ENCODE measurements at regions not wholly inside any gene's neighbourhood (a gene's known extent, or its start where the extent isn't known, plus 50 kb on each side); places are given as distances from the start of the nearest gene placed in this dataset.

DNA sequence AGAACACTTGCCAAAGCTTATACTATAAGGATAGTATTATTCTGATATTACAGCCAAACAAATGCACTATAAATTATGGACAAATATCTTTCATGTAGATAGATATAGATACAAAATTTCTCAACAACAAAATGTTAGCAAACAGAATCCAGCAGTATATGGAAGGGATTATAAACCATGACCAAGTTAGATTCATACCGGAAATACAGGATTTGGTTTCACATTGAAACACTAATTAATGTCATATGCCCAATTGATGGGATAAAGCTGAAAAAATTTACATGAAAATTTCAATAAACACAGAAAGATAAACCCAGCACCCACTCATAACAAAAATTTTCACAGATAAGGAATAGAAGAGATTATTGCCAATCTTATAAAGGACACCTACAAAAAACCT lies 770.3 kb upstream of the SLC35B3 start:
- in situ Hi-C loops (cut with HindIII; ENCODE audit: low pct_ligation_motif_present, low pct_unique_long_range_greater_than_20kb, low sequenced_read_pairs), result no loop called here
- DNase-seq, result no peak

DNA sequence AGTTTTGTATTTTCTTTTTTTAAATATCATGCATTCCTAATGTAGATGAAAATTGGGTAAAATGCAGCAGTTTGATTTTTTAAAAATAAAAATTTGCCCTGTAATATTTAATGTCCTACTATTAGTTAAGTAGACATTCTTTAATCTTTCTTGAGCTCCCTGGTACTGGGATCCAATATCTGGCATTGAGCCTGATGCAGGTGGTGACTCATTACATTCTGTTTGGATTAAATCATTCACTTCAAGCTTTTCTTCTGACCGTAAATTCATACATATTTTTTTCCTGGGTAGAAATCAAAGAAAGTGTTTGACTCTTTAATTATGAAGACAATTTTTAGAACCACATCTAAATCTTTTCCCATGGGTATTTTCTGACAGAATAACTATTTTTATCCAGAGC lies 768.8 kb upstream of the SLC35B3 start:
- in situ Hi-C loops (cut with HindIII; ENCODE audit: low pct_ligation_motif_present, low pct_unique_long_range_greater_than_20kb, low sequenced_read_pairs), result no loop called here
- DNase-seq, result peak; percentile 61

DNA sequence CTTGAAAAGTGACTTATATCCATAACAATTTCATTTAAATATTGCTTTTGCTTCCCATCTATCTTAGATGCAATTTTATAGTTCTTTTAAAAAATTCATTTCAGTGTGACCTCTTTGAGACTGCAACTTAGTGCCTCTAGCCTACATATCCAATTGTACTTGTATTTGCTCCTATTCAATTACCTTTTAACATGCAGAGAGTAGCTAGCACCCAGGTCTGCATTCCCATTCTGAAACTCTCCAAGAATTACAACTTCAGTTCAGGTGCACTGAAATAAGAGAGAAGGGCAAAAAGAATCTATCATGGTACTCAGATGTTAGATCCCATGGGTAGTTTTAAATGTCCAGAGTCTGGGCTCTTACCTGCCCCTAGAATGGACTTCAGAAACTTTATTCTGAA lies 765.4 kb upstream of the SLC35B3 start:
- DNase-seq, result no peak
- in situ Hi-C loops (cut with HindIII; ENCODE audit: low pct_ligation_motif_present, low pct_unique_long_range_greater_than_20kb, low sequenced_read_pairs), result no loop called here

DNA sequence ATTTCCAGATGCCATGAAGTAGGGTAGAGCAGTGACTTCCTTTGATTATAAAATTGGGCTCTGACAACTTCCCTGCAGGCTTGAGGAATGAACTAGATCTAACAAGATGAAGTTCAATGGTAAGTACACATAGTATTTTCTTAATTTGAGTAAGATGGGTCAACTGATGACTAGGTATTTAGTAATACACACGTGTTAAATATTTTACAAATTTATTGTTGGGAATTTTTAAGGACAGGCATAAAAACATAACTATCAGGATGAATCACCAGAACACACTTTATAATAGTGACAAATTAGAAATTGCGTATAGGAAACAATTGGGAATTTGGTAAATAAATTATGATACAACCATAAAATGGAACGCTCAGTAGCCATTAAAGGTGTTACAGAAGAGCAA lies 762.4 kb upstream of the SLC35B3 start:
- in situ Hi-C loops (cut with HindIII; ENCODE audit: low pct_ligation_motif_present, low pct_unique_long_range_greater_than_20kb, low sequenced_read_pairs), result no loop called here
- no peak for DNase-seq

DNA sequence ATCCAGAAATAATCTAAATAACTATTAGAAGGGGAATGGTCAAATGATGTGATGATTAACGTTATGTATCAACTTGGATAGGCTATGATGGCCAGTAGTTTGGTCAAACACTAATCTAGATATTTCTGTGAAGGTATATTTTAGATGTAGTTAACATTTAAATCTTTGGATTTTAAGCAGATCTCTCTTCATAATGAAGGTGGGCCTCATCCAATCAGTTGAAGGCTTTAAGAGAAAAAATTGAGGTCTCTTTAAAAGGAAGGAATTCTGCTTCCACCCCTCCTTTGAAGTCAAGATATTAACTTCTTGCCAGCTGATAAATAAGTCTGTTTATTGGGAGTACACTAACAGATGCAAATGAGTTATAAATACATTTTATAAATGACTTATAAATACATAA lies 760.0 kb upstream of the SLC35B3 start:
- in situ Hi-C loops (cut with HindIII; ENCODE audit: low pct_ligation_motif_present, low pct_unique_long_range_greater_than_20kb, low sequenced_read_pairs), result no loop called here
- no peak for DNase-seq

DNA sequence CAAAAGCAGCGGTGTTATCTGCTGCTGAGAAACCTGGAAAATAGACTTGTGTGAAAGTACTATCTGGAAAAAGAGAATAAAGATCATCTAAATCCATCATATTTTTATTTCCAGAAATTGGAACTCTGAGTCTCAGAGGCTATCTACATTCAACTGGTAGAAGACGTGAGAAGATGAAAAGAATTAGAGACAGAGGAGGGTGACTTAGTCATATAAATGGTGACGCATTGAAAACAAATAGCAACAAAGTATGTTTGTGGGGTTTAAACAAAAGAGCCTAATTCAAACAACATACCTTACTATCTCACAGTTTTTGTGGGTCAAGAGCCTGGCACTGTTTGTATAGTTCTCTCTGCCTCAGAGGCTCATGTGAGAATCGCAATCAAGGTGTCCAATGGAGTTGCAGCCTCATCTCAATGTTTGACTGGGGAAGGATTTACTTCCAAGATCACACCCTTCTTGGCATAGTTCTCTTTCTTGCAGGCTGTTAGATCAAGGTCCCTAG lies 757.1 kb upstream of the SLC35B3 start:
- in situ Hi-C loops (cut with HindIII; ENCODE audit: low pct_ligation_motif_present, low pct_unique_long_range_greater_than_20kb, low sequenced_read_pairs), result no loop called here
- no peak for DNase-seq

DNA sequence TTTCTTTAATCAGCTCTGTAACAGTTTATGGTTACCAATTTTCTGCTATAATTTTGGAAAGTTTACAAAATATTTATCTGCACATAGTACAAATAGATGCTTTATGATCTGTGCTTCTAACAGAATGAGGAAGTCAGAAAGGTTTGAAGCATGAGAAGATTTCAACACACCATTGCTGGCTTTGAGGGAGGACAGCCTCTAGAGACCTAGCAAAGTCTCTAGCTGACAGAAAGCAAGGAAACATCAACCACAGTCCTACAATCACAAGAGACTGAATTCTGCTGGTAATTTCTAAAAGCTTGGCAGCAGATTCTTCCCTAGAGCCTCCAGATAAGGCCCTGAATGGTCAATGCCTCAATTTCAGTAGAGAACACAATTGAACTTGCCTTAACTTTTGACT lies 750.8 kb upstream of the SLC35B3 start:
- DNase-seq, result no peak
- in situ Hi-C loops (cut with HindIII; ENCODE audit: low pct_ligation_motif_present, low pct_unique_long_range_greater_than_20kb, low sequenced_read_pairs), result no loop called here

DNA sequence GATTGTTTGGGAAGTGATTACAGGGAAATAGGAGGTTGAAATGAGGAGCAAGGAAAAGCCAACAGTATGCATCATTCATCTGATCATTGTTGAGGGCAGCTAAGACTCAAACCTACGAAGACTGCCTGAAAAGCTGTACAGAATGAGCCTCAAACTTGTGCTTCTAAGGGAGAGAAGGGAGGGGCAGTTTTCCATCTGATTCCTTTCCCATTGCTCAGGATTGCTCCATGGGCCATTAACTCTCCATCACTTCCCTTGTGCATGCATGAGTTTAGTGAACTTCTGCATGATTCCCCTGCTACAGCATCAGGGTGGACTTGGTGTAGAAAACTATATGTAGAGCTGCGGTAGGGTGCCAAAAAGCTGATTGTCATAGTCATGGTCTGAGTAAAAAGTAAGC lies 742.7 kb upstream of the SLC35B3 start:
- in situ Hi-C loops (cut with HindIII; ENCODE audit: low pct_ligation_motif_present, low pct_unique_long_range_greater_than_20kb, low sequenced_read_pairs), result no loop called here
- DNase-seq, result no peak

DNA sequence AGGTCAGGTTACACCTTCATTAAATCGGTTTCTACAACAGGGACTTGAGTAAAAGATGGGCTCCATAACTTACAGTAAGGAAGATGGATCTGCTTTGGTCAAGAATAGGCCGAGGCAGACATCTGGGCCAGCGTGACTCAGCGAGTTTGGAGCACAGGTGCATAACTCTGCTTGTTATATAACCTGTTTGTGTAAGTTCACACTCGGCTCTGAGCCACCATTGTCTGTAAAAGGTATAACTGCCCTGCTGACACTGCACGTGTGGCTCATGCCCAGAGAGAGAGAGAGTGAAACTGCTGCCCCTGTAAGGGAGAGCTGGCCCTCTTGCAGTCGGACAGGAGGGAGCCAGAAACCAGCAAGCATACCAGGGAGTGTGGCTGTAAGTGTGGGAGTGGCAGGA lies 737.9 kb upstream of the SLC35B3 start:
- no peak for DNase-seq
- in situ Hi-C loops (cut with HindIII; ENCODE audit: low pct_ligation_motif_present, low pct_unique_long_range_greater_than_20kb, low sequenced_read_pairs), result no loop called here

DNA sequence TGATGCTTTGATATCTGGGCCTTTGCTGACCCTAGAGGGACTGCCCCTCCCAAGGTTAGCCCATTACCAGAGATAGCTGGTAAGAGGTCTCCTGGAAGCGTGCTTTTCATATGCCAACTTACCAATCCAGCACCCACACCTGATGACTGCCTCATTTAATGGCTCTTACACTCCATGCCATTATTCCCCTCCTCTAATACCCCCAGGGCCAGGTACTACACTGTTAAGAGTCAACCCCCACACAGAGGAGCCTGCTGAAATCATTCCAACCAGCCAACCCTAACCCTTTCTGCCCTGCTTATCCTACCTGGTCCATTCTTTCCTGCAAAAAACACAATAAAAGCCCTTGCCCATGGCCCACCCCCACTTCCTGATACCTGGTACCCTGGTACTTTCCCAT lies 736.8 kb upstream of the SLC35B3 start:
- in situ Hi-C loops (cut with HindIII; ENCODE audit: low pct_ligation_motif_present, low pct_unique_long_range_greater_than_20kb, low sequenced_read_pairs), result no loop called here
- no peak for DNase-seq

DNA sequence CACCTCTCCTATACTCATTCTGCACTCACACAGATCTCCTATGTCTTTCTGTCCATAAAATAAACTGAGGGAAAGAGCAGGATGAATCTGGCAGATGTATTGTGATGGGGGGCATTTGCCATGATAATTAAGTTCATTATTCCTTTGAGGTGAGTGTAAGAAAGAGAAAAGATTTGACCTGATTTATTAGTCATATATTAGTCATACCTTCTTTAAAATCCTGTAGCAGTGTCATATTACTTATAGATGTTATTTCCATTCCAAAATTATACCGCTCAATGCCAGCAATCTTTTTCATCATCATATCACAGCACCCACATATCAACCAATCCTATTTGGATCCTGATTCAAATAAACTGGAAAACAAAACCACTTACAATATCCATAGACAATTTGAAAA lies 733.3 kb upstream of the SLC35B3 start:
- in situ Hi-C loops (cut with HindIII; ENCODE audit: low pct_ligation_motif_present, low pct_unique_long_range_greater_than_20kb, low sequenced_read_pairs), result no loop called here
- no peak for DNase-seq

DNA sequence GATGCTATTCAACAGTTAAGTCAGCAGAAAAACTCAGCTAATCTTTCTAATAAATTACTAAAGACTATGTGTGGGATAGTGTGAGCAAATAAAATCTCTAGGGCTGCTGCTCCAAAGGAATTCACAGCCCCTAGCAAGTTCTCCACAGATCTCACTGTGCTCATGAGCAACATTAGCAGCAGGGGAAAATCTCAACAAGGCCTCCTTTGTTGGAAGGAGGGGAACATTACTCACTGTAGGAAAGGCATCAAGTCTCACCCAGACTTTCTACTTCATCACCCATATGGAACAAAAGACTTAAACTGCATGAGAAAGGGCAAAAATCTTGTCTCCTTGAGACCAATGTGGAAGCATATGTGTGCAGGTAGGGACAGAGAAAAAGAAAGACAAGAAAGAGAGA lies 726.4 kb upstream of the SLC35B3 start:
- in situ Hi-C loops (cut with HindIII; ENCODE audit: low pct_ligation_motif_present, low pct_unique_long_range_greater_than_20kb, low sequenced_read_pairs), result no loop called here
- DNase-seq, result no peak

DNA sequence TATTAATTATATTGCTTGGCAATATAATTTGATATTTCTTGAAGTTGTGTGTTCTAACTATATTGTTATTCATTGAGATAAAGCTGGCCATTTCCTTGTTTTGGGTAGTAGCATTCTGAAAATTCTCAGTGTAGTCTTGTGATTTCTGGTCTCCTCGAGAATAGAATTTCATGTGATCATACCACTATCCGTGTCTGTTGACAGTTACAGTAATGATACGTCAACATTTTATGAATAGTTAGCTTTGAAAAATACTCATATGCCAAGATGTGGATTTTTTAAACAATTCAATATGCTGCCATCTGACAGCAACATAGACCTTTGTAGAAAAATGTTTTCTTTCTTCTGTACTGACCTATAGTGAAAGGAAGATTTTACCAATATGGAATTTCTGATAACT lies 723.7 kb upstream of the SLC35B3 start:
- no peak for DNase-seq
- in situ Hi-C loops (cut with HindIII; ENCODE audit: low pct_ligation_motif_present, low pct_unique_long_range_greater_than_20kb, low sequenced_read_pairs), result no loop called here

DNA sequence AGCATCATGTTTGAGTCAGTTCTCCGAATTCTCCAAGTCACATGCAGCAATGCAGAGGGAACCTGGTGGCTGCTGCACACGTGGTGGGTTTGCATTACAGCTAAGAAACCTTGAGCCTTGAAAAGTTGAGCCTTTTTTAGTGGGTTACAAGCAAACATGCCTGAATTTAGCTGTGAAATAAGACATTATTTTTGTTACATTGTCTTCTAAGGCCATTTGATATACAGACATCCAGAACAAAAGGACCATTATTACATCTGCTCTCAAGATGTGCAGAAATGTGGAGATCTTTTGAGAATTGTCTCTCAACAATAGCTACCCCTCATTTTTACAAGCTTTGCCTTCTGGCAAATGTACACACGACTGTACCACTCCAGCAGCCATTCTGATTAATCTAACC lies 720.5 kb upstream of the SLC35B3 start:
- DNase-seq, result no peak
- in situ Hi-C loops (cut with HindIII; ENCODE audit: low pct_ligation_motif_present, low pct_unique_long_range_greater_than_20kb, low sequenced_read_pairs), result no loop called here

DNA sequence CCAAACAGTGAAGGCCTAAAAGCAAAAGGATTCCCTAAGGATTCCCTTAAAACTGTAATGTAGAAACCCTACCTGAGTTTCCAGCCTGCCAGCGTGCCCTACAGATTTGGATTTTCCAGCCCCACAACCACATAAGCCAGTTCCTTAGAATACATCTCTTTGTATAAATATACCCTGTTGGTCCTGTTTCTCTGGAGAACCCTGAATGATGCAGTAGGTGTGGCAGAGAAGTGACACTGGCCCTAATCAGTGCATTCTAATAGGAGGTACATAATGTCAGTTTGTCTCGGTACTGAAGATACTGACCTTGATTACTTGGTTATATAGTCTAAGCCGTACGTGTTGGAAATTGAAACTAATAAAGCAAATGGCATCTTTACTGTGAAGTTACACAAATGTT lies 707.8 kb upstream of the SLC35B3 start:
- in situ Hi-C loops (cut with HindIII; ENCODE audit: low pct_ligation_motif_present, low pct_unique_long_range_greater_than_20kb, low sequenced_read_pairs), result no loop called here
- no peak for DNase-seq

DNA sequence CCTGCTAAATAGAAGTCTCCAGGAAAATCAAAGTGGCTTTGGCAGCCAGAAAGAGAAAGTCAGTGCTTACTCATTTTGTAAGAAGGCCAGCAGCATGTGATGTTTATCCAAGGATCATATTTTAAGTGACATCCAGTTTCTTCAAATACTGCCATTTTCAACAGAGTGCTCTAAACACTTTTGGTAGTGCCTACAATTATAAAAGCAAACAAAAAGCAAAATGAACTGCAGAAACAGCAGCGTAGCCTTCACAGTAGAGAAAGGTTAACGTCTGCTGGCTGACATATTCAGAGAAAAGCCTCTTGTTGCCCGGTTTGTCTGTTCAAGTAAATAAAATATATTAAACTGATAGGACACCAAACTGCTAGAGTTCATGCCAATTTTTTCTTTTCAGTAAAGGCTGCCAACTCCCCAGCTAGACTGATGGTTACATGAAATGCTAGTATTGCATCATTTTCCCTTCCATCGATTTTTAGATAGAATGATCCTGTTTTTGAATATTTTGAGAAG lies 705.7 kb upstream of the SLC35B3 start:
- DNase-seq, result no peak
- in situ Hi-C loops (cut with HindIII; ENCODE audit: low pct_ligation_motif_present, low pct_unique_long_range_greater_than_20kb, low sequenced_read_pairs), result no loop called here

DNA sequence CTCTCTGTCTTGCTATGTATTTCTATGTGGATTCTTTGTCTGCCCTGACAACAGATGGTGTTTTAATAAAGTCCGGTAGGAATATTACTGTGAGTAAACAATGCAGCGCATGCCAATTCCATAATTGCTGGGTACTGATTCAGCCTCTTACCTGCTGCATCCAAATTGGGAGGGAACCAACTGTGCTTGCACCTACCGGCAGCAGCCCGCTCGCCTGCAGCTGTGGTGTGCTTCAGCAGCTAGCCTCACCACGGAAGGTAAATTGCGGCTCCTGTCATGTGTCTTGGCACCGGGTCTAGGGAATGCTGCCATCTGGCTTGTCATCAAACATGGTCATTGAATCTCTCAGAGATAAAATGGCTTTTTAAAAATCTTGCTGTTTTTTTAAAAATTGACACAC lies 704.8 kb upstream of the SLC35B3 start:
- in situ Hi-C loops (cut with HindIII; ENCODE audit: low pct_ligation_motif_present, low pct_unique_long_range_greater_than_20kb, low sequenced_read_pairs), result no loop called here
- DNase-seq, result no peak

DNA sequence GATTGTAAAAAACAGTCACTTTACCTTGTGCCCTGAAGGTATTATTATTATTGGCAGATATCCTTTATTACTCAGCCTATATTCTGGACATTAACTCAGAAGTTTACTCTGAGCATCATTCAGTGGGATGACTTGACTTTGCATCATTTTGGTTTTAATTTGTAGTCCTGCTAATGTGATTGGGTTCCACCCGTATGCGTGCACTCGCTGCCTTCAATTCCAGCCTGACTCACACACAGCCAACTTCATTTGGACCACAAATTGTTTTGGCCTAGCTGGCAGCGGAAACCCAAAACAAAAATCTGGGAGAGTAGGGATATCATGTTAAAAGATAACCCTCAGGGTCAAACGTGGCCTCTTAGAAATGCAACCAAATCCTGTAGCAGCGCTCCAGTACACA lies 704.4 kb upstream of the SLC35B3 start:
- in situ Hi-C loops (cut with HindIII; ENCODE audit: low pct_ligation_motif_present, low pct_unique_long_range_greater_than_20kb, low sequenced_read_pairs), result no loop called here
- no peak for DNase-seq

DNA sequence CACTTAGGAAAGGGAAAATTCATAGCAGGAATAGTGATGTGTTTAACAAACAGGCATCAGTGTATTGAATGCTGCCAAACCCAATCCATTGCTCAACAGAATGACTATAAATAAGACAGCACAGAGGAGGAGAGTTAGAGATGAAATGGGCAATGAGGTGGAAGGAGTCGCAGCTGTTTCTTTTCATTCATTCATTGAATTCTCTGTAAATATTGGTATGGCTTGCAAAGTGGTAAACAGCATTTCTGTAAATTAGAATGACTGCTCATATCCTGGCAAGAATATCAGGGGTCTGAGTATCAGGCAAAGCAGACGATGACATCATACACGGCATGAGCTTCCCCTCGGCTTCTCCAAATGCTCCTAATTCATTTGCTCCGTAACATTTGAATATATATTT lies 703.6 kb upstream of the SLC35B3 start:
- DNase-seq, result no peak
- in situ Hi-C loops (cut with HindIII; ENCODE audit: low pct_ligation_motif_present, low pct_unique_long_range_greater_than_20kb, low sequenced_read_pairs), result no loop called here

DNA sequence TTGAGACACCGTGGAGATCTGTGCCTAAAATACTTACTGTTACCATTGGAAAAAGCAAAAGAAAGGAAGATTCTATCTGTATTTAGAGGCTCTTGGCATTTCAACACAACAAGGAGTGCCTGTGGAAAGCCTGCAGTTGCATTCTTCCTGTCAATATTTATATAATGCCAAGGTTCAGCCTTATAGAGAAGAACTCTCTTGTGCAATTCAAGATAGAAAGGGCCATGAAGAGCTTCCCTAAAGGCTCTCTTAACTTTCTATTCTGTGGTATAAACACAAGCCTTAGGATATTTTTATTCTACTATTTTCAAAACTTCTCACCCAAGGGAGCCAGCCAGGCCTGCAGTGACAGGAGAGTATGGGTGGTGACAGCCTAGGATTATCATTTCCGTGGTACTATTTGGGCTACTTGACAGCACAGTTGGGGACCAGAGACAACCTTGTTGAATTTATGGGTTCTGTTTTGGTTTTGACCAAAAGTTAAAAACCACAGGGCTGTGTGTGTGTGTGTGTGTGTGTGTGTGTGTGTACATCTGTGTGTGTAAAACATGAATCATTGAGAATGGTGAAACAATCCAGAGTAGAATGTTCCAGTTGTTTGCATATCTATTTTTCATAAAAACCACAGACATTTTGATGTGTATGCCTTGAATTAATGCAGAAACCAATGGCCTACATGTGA lies 700.9 kb upstream of the SLC35B3 start:
- in situ Hi-C loops (cut with HindIII; ENCODE audit: low pct_ligation_motif_present, low pct_unique_long_range_greater_than_20kb, low sequenced_read_pairs), result no loop called here
- DNase-seq, result no peak

DNA sequence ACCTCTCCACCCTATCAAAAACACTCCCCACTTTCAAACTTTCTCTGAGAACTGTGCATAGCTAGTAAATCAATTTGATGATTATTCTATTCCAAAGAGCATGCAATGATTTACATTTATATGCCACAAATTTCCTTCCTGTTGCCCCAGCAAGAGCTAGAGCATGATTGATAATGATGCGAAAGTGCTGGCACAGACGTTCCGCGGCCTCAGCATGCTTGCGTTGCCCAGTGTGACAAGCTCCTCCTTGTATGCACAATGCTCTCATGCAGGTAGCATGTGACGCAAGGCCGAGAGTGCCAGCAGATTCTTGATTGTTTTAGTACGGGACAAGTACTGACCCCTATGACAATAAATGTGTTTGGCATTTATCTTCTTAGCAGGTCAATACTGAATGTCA lies 696.3 kb upstream of the SLC35B3 start:
- DNase-seq, result no peak
- in situ Hi-C loops (cut with HindIII; ENCODE audit: low pct_ligation_motif_present, low pct_unique_long_range_greater_than_20kb, low sequenced_read_pairs), result no loop called here
